Caco-2 (cell line): ENCODE measurements at regions not wholly inside any gene's neighbourhood (a gene's known extent, or its start where the extent isn't known, plus 50 kb on each side); places are given as distances from the start of the nearest gene placed in this dataset.

Experiments used
- BruUV-seq: library from RNA; stranded (reverse); fragments of 400-500 nt; replicated peaks from 2 replicates; lab custom pipeline; 2021; lab: Mats Ljungman, UMichigan
- CTCF ChIA-PET: fragments of 300-600 bp; sonication (Branson Sonifier 250); formaldehyde crosslinking; loops from one replicate; lab custom pipeline; 2022; ENCODE audit warnings: antibody characterized with exemption; lab: Charles Lee
- POLR2A ChIA-PET: fragments of 300-600 bp; sonication (Branson Sonifier 250); formaldehyde crosslinking; loops from one replicate; lab custom pipeline; 2022; ENCODE audit warnings: antibody characterized with exemption; lab: Charles Lee
- DNase-seq, 2 experiments: peaks; one replicate each; pipeline versions ENCODE4 v3.0.0 to v3.0.0-alpha.2; 2020 to 2022
- H3K27me3 ChIP-seq: replicated peaks from 2 replicates; pipeline ENCODE4 v1.6.0; 2011; ENCODE audit warnings: low read length; ENCODE audit not compliant: control insufficient read depth, insufficient read depth
- H3K36me3 ChIP-seq: 2 replicates; pipeline ENCODE4 v1.5.1; 2011; ENCODE audit warnings: low read length; ENCODE audit not compliant: control insufficient read depth, insufficient read depth
- H3K4me1 ChIP-seq: fragments of 250-450 bp; sonication (Bioruptor Pico); 2 replicates; pipeline ENCODE4 v1.5.1; 2020; ENCODE audit warnings: mild to moderate bottlenecking
- H3K4me3 ChIP-seq: 2 replicates; pipeline ENCODE4 v1.5.1; 2011; ENCODE audit warnings: low read depth, mild to moderate bottlenecking, control low read depth, low read length
- H3K9me3 ChIP-seq: fragments of 250-450 bp; sonication (Bioruptor Pico); 2 replicates; pipeline ENCODE4 v1.5.1; 2020; ENCODE audit warnings: mild to moderate bottlenecking, moderate library complexity
- H3K27ac Mint-ChIP-seq: one replicate; pipeline ENCODE4 v1.8.0; 2022; ENCODE audit warnings: mixed read lengths; ENCODE audit not compliant: unreplicated experiment
- H3K27me3 Mint-ChIP-seq: one replicate; pipeline ENCODE4 v1.8.0; 2022; ENCODE audit warnings: mixed read lengths; ENCODE audit not compliant: insufficient read depth, unreplicated experiment
- H3K36me3 Mint-ChIP-seq: one replicate; pipeline ENCODE4 v1.8.0; 2022; ENCODE audit warnings: mild to moderate bottlenecking, mixed read lengths; ENCODE audit not compliant: insufficient read depth, unreplicated experiment
- H3K4me1 Mint-ChIP-seq: one replicate; pipeline ENCODE4 v1.8.0; 2022; ENCODE audit warnings: low read depth, mixed read lengths; ENCODE audit not compliant: unreplicated experiment
- H3K4me3 Mint-ChIP-seq: one replicate; pipeline ENCODE4 v1.8.0; 2022; ENCODE audit warnings: mild to moderate bottlenecking, moderate library complexity, mixed read lengths; ENCODE audit not compliant: unreplicated experiment
- H3K9me3 Mint-ChIP-seq: one replicate; pipeline ENCODE4 v1.8.0; 2022; ENCODE audit warnings: mixed read lengths; ENCODE audit not compliant: unreplicated experiment
- intact Hi-C: fragments of 100-400 bp; cut with micrococcal nuclease; formaldehyde crosslinking; loops from one replicate; pipeline ENCODE4 v1.10.0; 2022; ENCODE audit not compliant: unreplicated experiment
- TF ChIP-seq, protein P1 (sequence below), 2 experiments: fragments of 200-600 bp in 1 of 2; IDR thresholded peaks; 1 replicate in 1 of 2; 2 replicates in 1 of 2; pipeline versions ENCODE4 v1.5.1 to v1.8.0; 2011 to 2022; ENCODE audit warnings: antibody characterized with exemption in 1 of 2, control low read depth in 1 of 2, inconsistent platforms in 1 of 2, low read depth in 1 of 2, low read length in 1 of 2, mild to moderate bottlenecking in 1 of 2, moderate library complexity in 1 of 2; ENCODE audit not compliant: insufficient read depth in 1 of 2, severe bottlenecking in 1 of 2, unreplicated experiment in 1 of 2

- Mint-ChIP-seq H3K36me3 (no peaks in the 10 kb centered on the region), H3K4me1 (no peaks in the 10 kb centered on the region), H3K4me3 (no peak overlapping the region), H3K27ac (no peak overlapping the region), H3K9me3 (no peaks in the 10 kb centered on the region), H3K27me3 (peaks cover 2% of the 10 kb centered on the region)
- intact Hi-C loops, result no loop called here
- no peaks in the 10 kb centered on the region for H3K27me3 ChIP-seq
- CTCF ChIA-PET, result no interaction called here
- POLR2A ChIA-PET, result no interaction called here
- no TSS peak for BruUV-seq
- no peaks in the 10 kb centered on the region for H3K36me3 ChIP-seq
- H3K9me3 ChIP-seq, result no peaks in the 10 kb centered on the region
- DNase-seq, result no peak
- H3K4me3 ChIP-seq, result no peak overlapping the region
- TF ChIP-seq, protein P1, sequence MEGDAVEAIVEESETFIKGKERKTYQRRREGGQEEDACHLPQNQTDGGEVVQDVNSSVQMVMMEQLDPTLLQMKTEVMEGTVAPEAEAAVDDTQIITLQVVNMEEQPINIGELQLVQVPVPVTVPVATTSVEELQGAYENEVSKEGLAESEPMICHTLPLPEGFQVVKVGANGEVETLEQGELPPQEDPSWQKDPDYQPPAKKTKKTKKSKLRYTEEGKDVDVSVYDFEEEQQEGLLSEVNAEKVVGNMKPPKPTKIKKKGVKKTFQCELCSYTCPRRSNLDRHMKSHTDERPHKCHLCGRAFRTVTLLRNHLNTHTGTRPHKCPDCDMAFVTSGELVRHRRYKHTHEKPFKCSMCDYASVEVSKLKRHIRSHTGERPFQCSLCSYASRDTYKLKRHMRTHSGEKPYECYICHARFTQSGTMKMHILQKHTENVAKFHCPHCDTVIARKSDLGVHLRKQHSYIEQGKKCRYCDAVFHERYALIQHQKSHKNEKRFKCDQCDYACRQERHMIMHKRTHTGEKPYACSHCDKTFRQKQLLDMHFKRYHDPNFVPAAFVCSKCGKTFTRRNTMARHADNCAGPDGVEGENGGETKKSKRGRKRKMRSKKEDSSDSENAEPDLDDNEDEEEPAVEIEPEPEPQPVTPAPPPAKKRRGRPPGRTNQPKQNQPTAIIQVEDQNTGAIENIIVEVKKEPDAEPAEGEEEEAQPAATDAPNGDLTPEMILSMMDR (IDR thresholded peaks at IDR 0.05; ENCODE audit: insufficient read depth in 1 of 2, low read depth in 1 of 2, low read length in 1 of 2, severe bottlenecking in 1 of 2, unreplicated experiment in 1 of 2), result no peak
- no peaks in the 10 kb centered on the region for H3K4me1 ChIP-seq
Observed at GRCh38 chr1:117809764-117810163, 119.7 kb downstream of the GDAP2 start.

DNA sequence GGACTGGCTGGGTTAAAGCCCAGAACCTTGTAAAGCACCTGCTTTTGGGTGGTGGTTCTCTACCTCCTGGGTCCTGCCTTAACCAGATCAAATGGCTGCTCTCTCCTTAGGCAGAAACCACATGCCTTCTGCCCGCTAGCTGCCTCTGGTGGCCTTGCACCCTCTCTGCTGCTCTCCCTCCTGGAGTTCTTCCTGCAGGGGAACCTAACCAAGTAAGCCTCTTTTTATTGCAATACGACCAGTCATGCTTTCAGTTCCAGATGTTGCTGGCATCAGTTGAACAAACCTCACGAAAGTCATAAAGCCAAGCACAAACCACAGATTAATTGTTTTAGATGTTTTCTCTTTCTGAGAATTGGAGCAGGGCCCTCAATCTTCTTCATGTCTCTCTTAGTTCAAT, 118.9 kb downstream of the GDAP2 start:
- no peaks in the 10 kb centered on the region for H3K9me3 Mint-ChIP-seq
- ChIA-PET POLR2A (no interaction called here), CTCF (no interaction called here)
- H3K4me1 Mint-ChIP-seq, result no peaks in the 10 kb centered on the region
- DNase-seq, result no peak
- no peaks in the 10 kb centered on the region for H3K9me3 ChIP-seq
- no peak overlapping the region for H3K27ac Mint-ChIP-seq
- H3K36me3 Mint-ChIP-seq, result no peaks in the 10 kb centered on the region
- no TSS peak for BruUV-seq
- H3K27me3 Mint-ChIP-seq, result peaks cover 2% of the 10 kb centered on the region
- H3K4me1 ChIP-seq, result no peaks in the 10 kb centered on the region
- H3K27me3 ChIP-seq, result no peaks in the 10 kb centered on the region
- H3K4me3 Mint-ChIP-seq, result no peak overlapping the region
- no peaks in the 10 kb centered on the region for H3K36me3 ChIP-seq
- H3K4me3 ChIP-seq, result no peak overlapping the region
- TF ChIP-seq, protein P1 (IDR thresholded peaks at IDR 0.05; ENCODE audit: insufficient read depth in 1 of 2, low read depth in 1 of 2, low read length in 1 of 2, severe bottlenecking in 1 of 2, unreplicated experiment in 1 of 2), result no peak
- intact Hi-C loops, result no loop called here

DNA sequence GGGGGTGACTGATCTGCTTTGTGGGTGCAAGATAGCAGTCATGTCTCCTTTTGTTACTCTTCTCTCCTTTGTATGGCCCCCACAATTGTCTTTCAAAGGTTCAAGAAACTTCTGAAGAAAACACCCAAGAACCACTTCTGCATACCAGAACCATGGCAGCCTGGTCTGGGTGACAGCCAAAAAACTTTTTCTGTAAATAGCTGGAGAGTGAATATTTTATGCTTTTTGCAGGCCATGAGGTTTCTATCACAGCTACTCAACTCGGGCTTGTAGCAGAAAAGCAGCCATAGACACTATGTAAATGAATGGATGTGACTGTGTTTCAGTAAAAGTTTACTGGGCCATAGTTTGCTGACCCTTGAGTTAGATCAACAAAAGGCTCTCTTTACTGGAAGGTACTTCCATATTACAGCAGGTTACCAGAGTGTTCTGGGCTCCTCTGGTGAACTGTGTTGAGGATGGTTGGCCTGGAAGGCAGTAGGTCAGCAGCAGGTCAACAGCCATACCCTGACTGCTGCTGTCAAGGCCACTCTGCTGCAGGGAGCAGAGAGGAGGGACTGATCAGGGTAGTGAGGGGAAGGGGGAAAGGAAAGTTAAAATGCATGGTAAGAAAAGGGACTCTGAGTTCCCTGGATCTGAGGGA, 116.4 kb downstream of the GDAP2 start:
- H3K4me1 ChIP-seq, result no peaks in the 10 kb centered on the region
- intact Hi-C loops, result no loop called here
- H3K9me3 ChIP-seq, result no peaks in the 10 kb centered on the region
- ChIA-PET POLR2A (no interaction called here), CTCF (no interaction called here)
- no peak for DNase-seq
- no peak overlapping the region for H3K27ac Mint-ChIP-seq
- no peak overlapping the region for H3K4me3 ChIP-seq
- BruUV-seq, result no TSS peak
- TF ChIP-seq, protein P1 (IDR thresholded peaks at IDR 0.05; ENCODE audit: insufficient read depth in 1 of 2, low read depth in 1 of 2, low read length in 1 of 2, severe bottlenecking in 1 of 2, unreplicated experiment in 1 of 2), result no peak
- H3K36me3 ChIP-seq, result no peaks in the 10 kb centered on the region
- H3K36me3 Mint-ChIP-seq, result no peaks in the 10 kb centered on the region
- no peaks in the 10 kb centered on the region for H3K27me3 ChIP-seq
- H3K4me3 Mint-ChIP-seq, result no peak overlapping the region
- H3K27me3 Mint-ChIP-seq, result peaks cover 2% of the 10 kb centered on the region
- no peaks in the 10 kb centered on the region for H3K4me1 Mint-ChIP-seq
- H3K9me3 Mint-ChIP-seq, result no peaks in the 10 kb centered on the region
